GM19463 (cell line): ENCODE measurements at regions not wholly inside any gene's neighbourhood (a gene's known extent, or its start where the extent isn't known, plus 50 kb on each side); places are given as distances from the start of the nearest gene placed in this dataset.
A peak's percentile ranks its signal among the peaks of the same experiment; 100 is the strongest.

Source experiments
- ATAC-seq: cut with Tn5 transposase; IDR thresholded peaks from one replicate; pipeline ENCODE4 v1.9.1; 2021; ENCODE audit warnings: mild to moderate bottlenecking, moderate library complexity; ENCODE audit not compliant: unreplicated experiment

- ATAC-seq = no peak
Observed at GRCh38 chr2:64311948-64312621, 141.9 kb upstream of the LGALSL start.

GRCh38 chr2:64312622-64313397 is 141.2 kb upstream of the LGALSL start:
- ATAC-seq = no peak

GRCh38 chr2:64313398-64313723 is 140.6 kb upstream of the LGALSL start:
- ATAC-seq = no peak

- ATAC-seq = no peak
Observed at GRCh38 chr2:64315291-64315960, 138.5 kb upstream of the LGALSL start.

DNA sequence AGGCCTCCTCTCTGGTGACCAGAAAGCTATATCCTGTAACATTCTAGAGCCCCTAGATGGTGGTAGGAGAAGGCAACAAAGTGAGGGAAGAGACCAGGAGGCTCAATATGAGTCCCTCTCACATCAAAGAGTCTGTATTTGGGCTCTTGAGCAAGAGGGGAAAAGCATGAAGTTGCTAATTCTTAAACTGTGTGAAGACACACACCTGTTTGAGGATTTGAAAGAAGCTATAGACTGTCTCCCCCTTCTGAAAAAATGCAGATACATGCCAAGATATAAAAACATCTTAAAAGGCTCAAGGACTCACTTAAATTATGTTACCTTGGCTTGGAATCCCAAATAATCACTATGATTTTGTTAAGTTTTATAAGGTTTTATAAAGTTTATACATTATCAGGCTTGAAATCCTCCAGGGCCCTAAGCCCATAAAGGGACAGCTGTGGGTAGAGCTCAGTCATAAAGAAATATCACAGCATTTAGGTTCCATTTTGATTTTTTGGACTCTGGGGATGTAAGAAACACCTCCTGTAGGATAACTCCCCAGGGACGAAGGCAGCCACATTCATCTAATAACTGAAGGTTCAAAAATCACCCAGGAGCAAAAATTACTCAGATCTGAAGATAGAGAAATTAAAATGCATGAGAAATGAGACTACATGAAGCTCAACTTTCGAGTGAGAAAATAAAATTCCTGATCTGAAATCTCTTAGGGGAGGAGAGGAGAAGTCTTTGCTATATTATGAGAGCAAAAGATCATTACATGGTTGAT is 136.1 kb upstream of the LGALSL start:
- peak; percentile 51 for ATAC-seq

DNA sequence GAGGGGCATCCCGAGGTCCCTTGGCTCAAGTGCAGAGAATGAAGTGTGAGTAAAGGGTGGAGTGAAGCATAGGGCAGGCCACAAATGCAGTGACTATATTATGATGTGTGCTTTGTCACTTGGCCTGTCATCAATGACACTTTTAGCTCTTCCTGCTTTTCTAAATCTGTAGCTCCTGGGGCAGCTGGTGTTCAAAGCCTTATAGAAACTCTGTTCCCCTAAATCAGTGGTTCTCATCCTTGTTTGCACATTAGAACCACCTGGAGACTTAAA is 135.6 kb upstream of the LGALSL start:
- peak; percentile 64 for ATAC-seq

GRCh38 chr2:64319896-64320295 is 134.1 kb upstream of the LGALSL start:
- ATAC-seq = no peak

DNA sequence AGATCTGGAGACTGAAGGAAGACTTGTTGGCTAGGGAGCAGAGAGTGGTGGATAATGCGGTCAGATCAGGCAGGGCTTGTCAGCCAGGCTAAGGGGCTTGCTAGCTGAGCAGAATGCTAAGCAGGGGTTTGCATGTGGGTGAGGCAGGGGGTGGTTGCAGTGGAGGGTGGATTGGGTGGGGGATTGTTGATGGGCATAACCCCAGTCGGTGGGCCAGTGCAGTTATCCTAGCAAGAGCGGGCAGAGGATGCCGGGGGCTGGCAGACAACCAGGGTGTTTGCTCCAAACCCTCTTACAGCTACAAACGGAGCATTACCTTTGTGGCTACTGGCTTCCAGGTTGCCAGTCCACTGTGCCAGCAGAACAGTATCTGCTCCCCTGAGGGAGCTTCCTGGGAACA is 131.5 kb upstream of the LGALSL start:
- no peak for ATAC-seq

DNA sequence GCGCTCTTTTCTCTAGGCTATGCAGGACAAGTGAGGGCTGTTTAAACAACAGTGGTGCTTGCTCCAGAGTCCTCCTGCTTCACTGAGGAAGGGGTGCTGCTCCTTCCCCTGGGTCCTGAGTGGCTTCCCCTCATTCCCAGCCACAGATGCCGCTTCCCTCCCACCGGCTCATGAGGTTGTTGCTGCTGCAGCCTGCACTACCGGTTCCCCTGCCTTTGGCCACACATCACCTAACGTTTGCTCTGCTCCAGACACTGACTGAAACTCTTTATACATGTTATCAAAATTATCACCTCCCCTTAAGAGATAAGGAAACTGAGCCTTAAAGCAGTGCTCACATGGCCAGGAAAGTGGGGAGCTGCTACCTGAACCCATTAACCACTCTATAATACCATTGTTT is 130.8 kb upstream of the LGALSL start:
- no peak for ATAC-seq

DNA sequence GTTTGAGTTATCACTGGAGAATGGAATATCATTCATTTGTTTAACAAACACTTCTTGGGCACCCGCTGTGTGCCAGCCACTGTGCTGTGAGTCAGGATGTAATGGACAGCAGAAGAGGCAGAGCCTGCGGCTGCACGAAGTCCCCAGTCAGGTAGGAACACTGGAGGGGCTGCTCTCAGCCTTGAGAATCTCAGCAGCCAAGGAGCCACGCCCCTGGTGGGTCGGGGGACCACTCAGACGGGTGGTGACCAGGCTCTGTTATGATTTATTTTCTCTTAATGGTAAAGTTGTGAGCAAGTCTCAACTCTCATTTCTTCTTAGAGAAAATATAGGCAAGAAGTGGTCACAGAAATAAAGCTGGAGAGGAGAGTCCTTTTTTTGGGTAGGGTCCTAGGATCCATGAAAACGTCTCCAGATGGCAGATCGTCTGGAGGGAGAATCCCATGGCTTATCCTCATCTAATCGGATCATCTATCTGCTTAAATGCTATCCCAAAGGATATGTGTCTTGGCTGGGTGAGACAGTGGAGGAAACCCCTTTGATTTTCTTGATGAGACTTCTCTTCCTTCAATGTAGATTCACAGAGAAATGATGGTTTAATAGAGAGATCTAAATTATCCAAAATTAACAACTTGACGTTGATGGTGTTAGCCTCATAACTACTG is 129.1 kb upstream of the LGALSL start:
- no peak for ATAC-seq

DNA sequence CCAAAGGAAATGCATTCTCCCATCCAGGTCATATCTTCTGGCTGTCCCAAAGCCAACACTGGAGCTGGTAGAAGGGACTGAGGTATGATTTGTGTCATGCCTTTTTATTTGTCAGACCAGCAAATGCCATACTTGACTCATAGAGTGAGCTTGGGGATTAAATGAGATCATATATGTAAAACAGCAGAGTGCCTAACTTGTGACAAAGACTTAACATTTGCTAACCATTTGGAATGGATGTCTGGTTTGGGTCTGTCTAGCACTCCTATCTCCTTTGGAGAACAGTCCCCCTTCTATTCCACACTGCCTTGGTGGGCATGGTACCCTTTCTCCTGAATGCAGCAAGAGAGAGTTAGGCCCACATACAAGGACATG is 128.5 kb upstream of the LGALSL start:
- ATAC-seq = no peak

DNA sequence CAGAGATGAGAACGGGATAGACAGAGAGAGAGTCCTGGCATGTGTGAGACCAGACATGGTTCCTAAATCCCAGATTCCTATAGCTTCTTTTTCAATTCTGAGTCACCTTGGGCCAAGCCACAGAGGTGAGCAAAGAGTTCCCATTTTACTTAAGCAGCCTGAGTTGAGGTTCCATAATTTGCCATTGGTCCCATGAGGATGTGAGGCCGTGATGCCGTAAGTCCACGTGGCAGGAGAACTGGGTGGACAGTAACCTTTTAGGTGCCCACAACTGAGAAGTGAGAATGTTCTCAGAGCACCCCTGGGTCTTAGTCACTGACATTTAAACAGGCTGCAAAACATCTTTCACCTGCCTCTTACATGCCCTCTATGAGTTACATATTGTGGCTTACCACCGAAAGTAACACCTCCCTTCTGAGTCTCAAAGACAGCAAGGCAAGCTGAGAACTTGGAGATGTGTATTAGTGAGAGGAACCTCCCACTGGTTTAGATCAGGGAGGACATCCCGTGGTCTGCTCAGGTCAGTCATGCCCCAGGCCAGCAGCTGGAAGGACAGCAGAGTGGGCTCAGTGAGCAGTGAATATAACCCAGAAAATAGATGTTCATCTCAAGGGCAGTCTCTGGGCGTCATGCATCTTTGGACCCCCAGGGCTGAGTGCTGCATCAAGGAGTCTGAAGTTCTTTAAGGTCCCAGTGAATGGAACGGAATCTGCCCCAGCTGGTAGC is 127.9 kb upstream of the LGALSL start:
- ATAC-seq = peak; percentile 83

DNA sequence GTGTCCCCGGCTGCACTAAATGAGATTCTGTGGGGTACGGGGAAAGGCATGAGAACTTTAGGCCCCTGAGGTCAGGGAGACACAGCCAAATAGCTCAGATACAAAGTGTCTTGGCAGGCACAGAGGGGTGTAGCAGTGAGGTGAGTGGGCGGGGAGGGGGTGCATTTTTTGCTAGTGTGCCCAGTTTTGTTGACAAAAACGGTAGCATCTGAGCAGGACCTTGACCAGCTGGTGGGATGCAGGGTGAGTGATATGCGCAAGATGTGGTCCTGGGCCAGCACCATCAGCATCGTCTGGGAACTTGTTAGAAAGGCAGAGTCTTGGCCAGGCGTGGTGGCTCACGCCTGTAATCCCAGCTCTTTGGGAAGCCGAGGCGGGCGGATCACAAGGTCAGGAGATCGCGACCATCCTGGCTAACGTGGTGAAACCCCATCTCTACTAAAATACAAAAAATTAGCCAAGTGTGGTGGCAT is 127.3 kb upstream of the LGALSL start:
- ATAC-seq = no peak

DNA sequence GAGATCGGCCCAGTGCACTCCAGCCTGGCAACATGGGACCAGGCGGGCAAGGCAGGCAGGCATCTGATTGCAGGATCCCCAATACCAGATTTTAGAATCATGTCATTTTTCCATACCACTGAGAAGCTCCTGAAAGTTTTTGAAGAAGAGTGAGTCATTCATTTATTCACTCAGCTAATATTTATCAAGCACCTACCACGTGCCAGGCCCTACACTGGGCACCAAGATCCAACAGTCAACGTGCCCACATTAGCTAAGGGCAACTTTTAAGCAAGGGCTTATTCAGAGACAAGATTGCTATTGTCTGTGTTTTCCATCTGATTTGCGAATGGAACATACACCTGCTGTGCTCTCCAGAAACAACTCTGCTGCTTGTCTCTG is 126.8 kb upstream of the LGALSL start:
- no peak for ATAC-seq

- ATAC-seq = no peak
Observed at GRCh38 chr2:64327510-64328414, 126.2 kb upstream of the LGALSL start.

GRCh38 chr2:64328415-64328722 is 125.6 kb upstream of the LGALSL start:
- ATAC-seq = no peak

- no peak for ATAC-seq
Observed at GRCh38 chr2:64328756-64329155, 125.2 kb upstream of the LGALSL start.

- no peak for ATAC-seq
Observed at GRCh38 chr2:64329848-64330247, 124.1 kb upstream of the LGALSL start.

DNA sequence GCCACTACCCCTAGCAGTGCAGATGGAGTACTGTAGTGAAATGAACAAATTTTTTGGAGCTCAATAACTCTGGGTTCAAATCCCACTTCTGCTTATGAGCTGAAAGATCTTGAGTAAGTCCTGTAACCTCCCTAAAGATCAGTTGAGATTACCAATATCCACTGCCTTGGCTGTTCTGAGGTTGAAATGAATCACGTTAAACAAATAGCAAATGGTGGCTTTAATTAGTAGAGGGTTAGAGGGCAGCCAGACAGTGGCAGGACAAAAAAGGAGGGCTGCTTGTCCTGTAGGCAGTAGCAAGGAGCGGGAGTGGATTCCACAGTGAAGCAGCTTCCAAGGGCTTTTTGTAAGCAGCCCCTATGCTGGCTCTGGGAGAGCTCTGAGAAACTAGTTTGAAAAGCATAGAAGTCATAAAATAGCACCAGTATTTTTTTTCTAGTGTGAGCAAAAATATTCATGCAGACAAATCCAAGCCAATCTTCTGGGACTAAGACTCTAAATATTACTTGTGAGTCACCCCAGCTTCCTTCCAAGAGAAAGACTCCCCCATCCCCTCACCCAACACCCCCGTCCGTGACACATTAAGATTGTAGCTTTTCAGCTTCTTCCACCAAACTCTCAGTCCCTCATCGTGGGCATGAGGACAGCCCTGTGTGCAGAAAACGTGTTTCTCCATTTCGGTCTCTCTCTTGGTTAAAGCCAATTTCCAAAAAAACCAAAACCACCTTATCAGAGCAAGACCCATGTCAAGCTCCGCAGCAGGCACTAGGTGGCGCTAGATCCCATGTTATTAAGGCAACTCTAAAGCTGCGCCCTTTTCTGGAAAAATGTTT is 123.5 kb upstream of the LGALSL start:
- ATAC-seq = no peak
